GM12878 (cell line): ENCODE measurements at regions not wholly inside any gene's neighbourhood (a gene's known extent, or its start where the extent isn't known, plus 50 kb on each side); places are given as distances from the start of the nearest gene placed in this dataset.

Experiments used
- ATAC-seq: fragments of 200-7000 bp; cut with Tn5 transposase; 3 replicates; pipeline ENCODE4 v1.9.1; 2020; ENCODE audit warnings: mild to moderate bottlenecking, moderate library complexity
- BruUV-seq: library from RNA; stranded (reverse); fragments of 400-500 nt; replicated peaks from 2 replicates; lab custom pipeline; 2021; lab: Mats Ljungman, UMichigan
- CTCF ChIA-PET: fragments of 300-600 bp; sonication (Branson Sonifier 250); formaldehyde crosslinking; extraction: SDS; loops from one replicate; lab custom pipeline; 2021; ENCODE audit warnings: inconsistent platforms; lab: Yijun Ruan, JAX
- POLR2A ChIA-PET: fragments of 350-600 bp; formaldehyde crosslinking; extraction: SDS; loops from one replicate; lab custom pipeline; 2021; ENCODE audit warnings: inconsistent platforms; lab: Charles Lee
- RAD21 ChIA-PET: fragments of 300-600 bp; sonication (Branson Sonifier 250); formaldehyde crosslinking; loops from one replicate; lab custom pipeline; 2023; ENCODE audit warnings: antibody characterized with exemption; ENCODE audit not compliant: unreplicated experiment; lab: Charles Lee
- SMC1A ChIA-PET: fragments of 300-600 bp; sonication (Branson Sonifier 250); formaldehyde crosslinking; loops from one replicate; lab custom pipeline; 2023; ENCODE audit not compliant: unreplicated experiment, uncharacterized antibody; lab: Charles Lee
- DNase-seq: peaks from one replicate; pipeline ENCODE4 v3.0.0-alpha.2; 2011; ENCODE audit warnings: low read depth, low spot score
- FAIRE-seq: peaks from 3 replicates; lab custom pipeline; 2011; peaks lifted over from hg19 to GRCh38; lab: Jason Lieb, UNC
- H2AFZ ChIP-seq: 2 replicates; pipeline ENCODE4 v1.6.0; 2011; ENCODE audit warnings: low read depth, low read length, control low read depth; ENCODE audit not compliant: control insufficient read depth
- H3K27ac ChIP-seq: 2 replicates; pipeline ENCODE4 v1.5.1; 2011; ENCODE audit warnings: control low read depth; ENCODE audit not compliant: control insufficient read depth, insufficient read depth
- H3K27me3 ChIP-seq, 2 experiments: replicated peaks in 1 of 2; 2 replicates each; pipeline versions ENCODE4 v1.6.0 to v1.6.1; 2011; ENCODE audit warnings: low read length in 1 of 2; ENCODE audit not compliant: control insufficient read depth in 2 of 2, insufficient read depth in 2 of 2
- H3K36me3 ChIP-seq, 2 experiments: 2 replicates each; pipeline ENCODE4 v1.5.1; 2011; ENCODE audit warnings: low read length in 1 of 2; ENCODE audit not compliant: control insufficient read depth in 2 of 2, insufficient read depth in 2 of 2
- H3K4me1 ChIP-seq: 2 replicates; pipeline ENCODE4 v1.6.1; 2011; ENCODE audit warnings: mild to moderate bottlenecking, low read length, moderate library complexity, mixed read lengths; ENCODE audit not compliant: control insufficient read depth, insufficient read depth
- H3K4me2 ChIP-seq: 2 replicates; pipeline ENCODE4 v1.6.0; 2011; ENCODE audit warnings: control low read depth; ENCODE audit not compliant: control insufficient read depth, insufficient read depth
- H3K4me3 ChIP-seq: fragments of 200-600 bp; sonication (generic); 2 replicates; pipeline ENCODE4 v1.5.1; 2016
- H3K79me2 ChIP-seq: 2 replicates; pipeline ENCODE4 v1.6.0; 2011; ENCODE audit warnings: low read length; ENCODE audit not compliant: control insufficient read depth, insufficient read depth
- H3K9ac ChIP-seq: 2 replicates; pipeline ENCODE4 v1.8.0; 2011; ENCODE audit warnings: low read length, control low read depth, mixed read lengths; ENCODE audit not compliant: control insufficient read depth, insufficient read depth
- H3K9me3 ChIP-seq: replicated peaks from 3 replicates; pipeline ENCODE4 v1.5.1; 2011; ENCODE audit warnings: mild to moderate bottlenecking, low read length; ENCODE audit not compliant: control insufficient read depth, insufficient read depth
- H4K20me1 ChIP-seq: 2 replicates; pipeline ENCODE4 v1.6.0; 2011; ENCODE audit not compliant: control insufficient read depth, insufficient read depth
- BMI1 ChIP-seq: fragments of 450-650 bp; IDR thresholded peaks from 2 replicates; pipeline ENCODE4 v1.6.1; 2016; ENCODE audit warnings: mild to moderate bottlenecking, moderate library complexity, borderline replicate concordance
- GATAD2B ChIP-seq: fragments of 450-650 bp; conservative IDR thresholded peaks from 2 replicates; pipeline ENCODE4 v1.6.1; 2017; ENCODE audit warnings: low read depth, mild to moderate bottlenecking, moderate library complexity
- LARP7 ChIP-seq: fragments of 450-650 bp; IDR thresholded peaks from 2 replicates; pipeline ENCODE4 v1.6.1; 2017; ENCODE audit warnings: mild to moderate bottlenecking
- RBBP5 ChIP-seq: fragments of 200-600 bp; sonication (generic); conservative IDR thresholded peaks from 2 replicates; pipeline ENCODE4 v1.6.1; 2016
- RELA ChIP-seq: fragments of 450-650 bp; IDR thresholded peaks from 2 replicates; pipeline ENCODE4 v1.8.0; 2014; ENCODE audit warnings: borderline replicate concordance; ENCODE audit not compliant: partially characterized antibody
- SMARCA5 ChIP-seq: fragments of 450-650 bp; IDR thresholded peaks from 2 replicates; pipeline ENCODE4 v1.6.1; 2017; ENCODE audit warnings: mild to moderate bottlenecking
- WGBS: methylation state at CpG from one replicate; pipeline ENCODE4 v1.1.6; 2016; ENCODE audit warnings: low lambda C conversion rate; ENCODE audit not compliant: insufficient replicate concordance, insufficient coverage; ENCODE audit errors: missing lambda C conversion rate; 5-methylcytosine and 5-hydroxymethylcytosine counted together
- in situ Hi-C: fragments of 300-500 bp; cut with MboI; formaldehyde crosslinking; loops from 9 replicates; pipeline ENCODE4 v1.14.3; 2018; ENCODE audit warnings: mixed read lengths
- intact Hi-C: fragments of 100-400 bp; cut with micrococcal nuclease; formaldehyde crosslinking; loops from one replicate; pipeline ENCODE4 v1.14.2; 2022; ENCODE audit not compliant: unreplicated experiment
- TF ChIP-seq, protein P1 (sequence below): fragments of 450-650 bp; IDR thresholded peaks from 2 replicates; pipeline ENCODE4 v1.6.1; 2018; ENCODE audit warnings: mild to moderate bottlenecking, low read depth, moderate library complexity; ENCODE audit not compliant: partially characterized antibody
- TF ChIP-seq, protein P2 (sequence below): IDR thresholded peaks from 2 replicates; pipeline ENCODE4 v1.6.1; 2011; ENCODE audit warnings: borderline replicate concordance, low read depth, mild to moderate bottlenecking, moderate library complexity, low read length; ENCODE audit not compliant: insufficient read depth, poor library complexity, severe bottlenecking

DNA sequence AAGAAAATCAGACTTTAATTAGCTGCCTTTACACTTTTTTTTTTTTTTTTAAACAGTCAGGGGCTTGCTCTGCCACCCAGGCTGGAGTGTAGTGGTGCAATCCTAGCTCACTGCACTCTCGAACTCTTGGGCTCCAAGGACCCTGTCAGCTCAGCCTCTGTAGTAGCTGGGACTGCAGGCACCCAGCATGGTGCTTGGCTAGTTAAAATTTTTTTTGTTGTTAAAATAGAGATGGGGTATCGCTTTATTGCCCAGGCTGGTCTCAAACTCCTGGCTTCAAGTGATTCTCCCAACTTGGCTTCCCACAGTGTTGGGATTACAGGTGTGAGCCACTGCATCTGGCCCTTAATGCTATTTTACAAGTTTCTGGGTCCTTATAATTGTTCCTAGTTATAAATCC is 359.1 kb downstream of the SPRY1 start (continued):
- TF ChIP-seq, protein P1, sequence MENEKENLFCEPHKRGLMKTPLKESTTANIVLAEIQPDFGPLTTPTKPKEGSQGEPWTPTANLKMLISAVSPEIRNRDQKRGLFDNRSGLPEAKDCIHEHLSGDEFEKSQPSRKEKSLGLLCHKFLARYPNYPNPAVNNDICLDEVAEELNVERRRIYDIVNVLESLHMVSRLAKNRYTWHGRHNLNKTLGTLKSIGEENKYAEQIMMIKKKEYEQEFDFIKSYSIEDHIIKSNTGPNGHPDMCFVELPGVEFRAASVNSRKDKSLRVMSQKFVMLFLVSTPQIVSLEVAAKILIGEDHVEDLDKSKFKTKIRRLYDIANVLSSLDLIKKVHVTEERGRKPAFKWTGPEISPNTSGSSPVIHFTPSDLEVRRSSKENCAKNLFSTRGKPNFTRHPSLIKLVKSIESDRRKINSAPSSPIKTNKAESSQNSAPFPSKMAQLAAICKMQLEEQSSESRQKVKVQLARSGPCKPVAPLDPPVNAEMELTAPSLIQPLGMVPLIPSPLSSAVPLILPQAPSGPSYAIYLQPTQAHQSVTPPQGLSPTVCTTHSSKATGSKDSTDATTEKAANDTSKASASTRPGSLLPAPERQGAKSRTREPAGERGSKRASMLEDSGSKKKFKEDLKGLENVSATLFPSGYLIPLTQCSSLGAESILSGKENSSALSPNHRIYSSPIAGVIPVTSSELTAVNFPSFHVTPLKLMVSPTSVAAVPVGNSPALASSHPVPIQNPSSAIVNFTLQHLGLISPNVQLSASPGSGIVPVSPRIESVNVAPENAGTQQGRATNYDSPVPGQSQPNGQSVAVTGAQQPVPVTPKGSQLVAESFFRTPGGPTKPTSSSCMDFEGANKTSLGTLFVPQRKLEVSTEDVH, result no peak
- no peak for TF ChIP-seq RELA
- TF ChIP-seq, protein P2, sequence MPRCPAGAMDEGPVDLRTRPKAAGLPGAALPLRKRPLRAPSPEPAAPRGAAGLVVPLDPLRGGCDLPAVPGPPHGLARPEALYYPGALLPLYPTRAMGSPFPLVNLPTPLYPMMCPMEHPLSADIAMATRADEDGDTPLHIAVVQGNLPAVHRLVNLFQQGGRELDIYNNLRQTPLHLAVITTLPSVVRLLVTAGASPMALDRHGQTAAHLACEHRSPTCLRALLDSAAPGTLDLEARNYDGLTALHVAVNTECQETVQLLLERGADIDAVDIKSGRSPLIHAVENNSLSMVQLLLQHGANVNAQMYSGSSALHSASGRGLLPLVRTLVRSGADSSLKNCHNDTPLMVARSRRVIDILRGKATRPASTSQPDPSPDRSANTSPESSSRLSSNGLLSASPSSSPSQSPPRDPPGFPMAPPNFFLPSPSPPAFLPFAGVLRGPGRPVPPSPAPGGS, result no peak
- TF ChIP-seq RBBP5, result no peak

DNA sequence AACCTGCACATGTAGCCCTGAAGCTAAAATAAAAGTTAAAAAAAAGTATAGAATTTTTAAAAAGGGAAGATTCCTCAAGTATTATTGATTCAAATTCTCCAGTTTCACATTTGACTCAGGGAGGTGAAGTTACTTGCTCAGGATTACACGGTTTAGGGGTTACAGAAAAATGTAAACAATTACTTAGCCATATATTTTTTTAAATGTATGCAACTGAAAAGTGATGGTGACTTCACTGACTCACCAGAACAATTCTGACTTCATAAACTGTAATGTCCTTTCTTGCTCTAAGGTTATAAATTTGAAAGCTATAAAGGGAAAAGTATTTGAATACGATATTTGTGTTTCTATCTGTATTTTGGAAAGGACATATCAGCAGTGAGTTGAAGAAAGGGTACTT is 371.2 kb downstream of the SPRY1 start:
- ATAC-seq (no peak), FAIRE-seq (no peak), DNase-seq (no peak)
- Histone ChIP-seq H3K4me1 (no peaks in the 10 kb centered on the region), H3K27ac (no peak overlapping the region), H3K4me3 (no peak overlapping the region), H2AFZ (no peak overlapping the region), H3K27me3 (no peaks in the 10 kb centered on the region), H3K9me3 (no peaks in the 10 kb centered on the region), H3K36me3 (no peaks in the 10 kb centered on the region), H3K4me2 (no peak overlapping the region), H3K79me2 (no peaks in the 10 kb centered on the region), H4K20me1 (no peaks in the 10 kb centered on the region), H3K9ac (no peak overlapping the region)
- CTCF ChIA-PET, result no interaction called here
- POLR2A ChIA-PET, result no interaction called here
- RAD21 ChIA-PET, result no interaction called here
- no TSS peak for BruUV-seq
- SMC1A ChIA-PET, result interaction anchor here (0.8 to 1.0 kb wide), 2 partner anchors 8 to 377 kb away, joined by 3 read pairs; no protein-coding TSS in a partner anchor
- WGBS, result 0% methylated on average over 2 of the region's 2 CpGs
- intact Hi-C loops (no loop called here), in situ Hi-C loops (no loop called here)
- TF ChIP-seq LARP7, result no peak
- no peak for TF ChIP-seq BMI1
- TF ChIP-seq GATAD2B, result no peak
- no peak for TF ChIP-seq SMARCA5
